Activated CD8-positive, alpha-beta T cell treated with anti-CD3 and anti-CD28 coated beads, Interleukin-2, amount 10 ng/mL, durations not matched to agents 7 days and 5 days (primary cell): ENCODE measurements at regions not wholly inside any gene's neighbourhood (a gene's known extent, or its start where the extent isn't known, plus 50 kb on each side); places are given as distances from the start of the nearest gene placed in this dataset.
A peak's percentile ranks its signal among the peaks of the same experiment; 100 is the strongest.

ENCODE experiments used
- ATAC-seq: fragments of 150-1000 bp; cut with Tn5 transposase; one replicate; pipeline ENCODE4 v1.10.0; 2021; ENCODE audit warnings: moderate library complexity
- CTCF ChIA-PET: fragments of 350-600 bp; sonication (Branson Sonifier 250); formaldehyde crosslinking; loops from one replicate; lab custom pipeline; 2021; ENCODE audit warnings: antibody characterized with exemption; lab: Charles Lee
- POLR2A ChIA-PET: fragments of 350-600 bp; sonication (Branson Sonifier 250); formaldehyde crosslinking; loops from one replicate; lab custom pipeline; 2021; ENCODE audit warnings: antibody characterized with exemption; lab: Charles Lee
- DNase-seq: peaks from one replicate; pipeline ENCODE4 v3.0.0-alpha.2; 2020
- H3K27ac Mint-ChIP-seq: one replicate; pipeline ENCODE4 v1.8.0; 2021; ENCODE audit warnings: mild to moderate bottlenecking, mixed read lengths
- H3K27me3 Mint-ChIP-seq: one replicate; pipeline ENCODE4 v1.8.0; 2021; ENCODE audit warnings: low read depth, mixed read lengths
- H3K36me3 Mint-ChIP-seq: one replicate; pipeline ENCODE4 v1.8.0; 2021; ENCODE audit warnings: low read depth, mixed read lengths
- H3K4me1 Mint-ChIP-seq: one replicate; pipeline ENCODE4 v1.8.0; 2021; ENCODE audit warnings: low read depth, mixed read lengths
- H3K4me3 Mint-ChIP-seq: one replicate; pipeline ENCODE4 v1.8.0; 2021; ENCODE audit warnings: mild to moderate bottlenecking, mixed read lengths
- H3K9me3 Mint-ChIP-seq: one replicate; pipeline ENCODE4 v1.8.0; 2022; ENCODE audit warnings: mixed read lengths; ENCODE audit not compliant: insufficient read depth

DNA sequence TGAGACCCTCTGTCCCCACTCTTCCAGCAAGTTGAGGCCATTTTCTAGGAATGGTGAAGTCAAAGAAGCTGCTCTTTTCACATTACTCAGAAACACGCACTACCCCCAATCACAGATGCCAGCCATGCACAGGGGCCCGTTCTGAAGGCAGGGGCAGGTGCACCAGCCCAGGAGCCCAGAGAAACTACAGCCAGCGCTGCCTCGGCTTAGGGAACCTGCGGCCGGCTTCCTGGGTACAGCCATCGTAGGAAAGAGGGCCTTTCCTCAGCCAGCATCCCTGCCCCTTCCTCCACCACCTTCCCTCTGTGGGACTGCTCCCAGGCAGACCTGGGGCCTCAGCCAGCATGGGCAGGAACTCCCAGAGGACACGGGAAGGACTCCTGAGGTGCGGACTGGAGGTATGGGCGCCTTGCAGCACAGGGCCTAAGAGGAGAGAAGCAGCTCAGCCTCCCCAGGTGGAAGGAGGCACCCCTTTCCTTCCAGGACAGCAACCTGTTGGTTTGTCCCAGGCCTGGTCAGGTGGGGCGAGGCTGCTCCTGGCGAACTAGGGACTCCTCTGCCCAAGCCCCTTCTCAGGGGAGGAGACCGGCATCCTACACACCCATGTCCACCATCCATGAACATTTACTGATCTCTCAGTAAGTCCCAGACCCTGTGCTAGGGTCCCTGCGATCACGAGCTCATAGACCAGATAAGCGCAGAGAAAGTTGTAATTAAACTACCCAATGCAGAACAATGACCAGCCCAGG is 99.0 kb upstream of the ID2 start:
- ChIA-PET POLR2A (interaction anchor here (1.0 to 4.5 kb wide), 2 partner anchors 30 to 99 kb away, joined by 6 to 26 read pairs; partner anchors contain the start of gene ID2), CTCF (no interaction called here)
- no peak for DNase-seq
- peak overlapping the region; percentile 54 for H3K27ac Mint-ChIP-seq
- peaks cover 4% of the 10 kb centered on the region for H3K27me3 Mint-ChIP-seq
- no peak for ATAC-seq
- no peaks in the 10 kb centered on the region for H3K36me3 Mint-ChIP-seq
- no peaks in the 10 kb centered on the region for H3K9me3 Mint-ChIP-seq
- peaks cover 76% of the 10 kb centered on the region for H3K4me1 Mint-ChIP-seq
- peak overlapping the region; percentile 47 for H3K4me3 Mint-ChIP-seq

DNA sequence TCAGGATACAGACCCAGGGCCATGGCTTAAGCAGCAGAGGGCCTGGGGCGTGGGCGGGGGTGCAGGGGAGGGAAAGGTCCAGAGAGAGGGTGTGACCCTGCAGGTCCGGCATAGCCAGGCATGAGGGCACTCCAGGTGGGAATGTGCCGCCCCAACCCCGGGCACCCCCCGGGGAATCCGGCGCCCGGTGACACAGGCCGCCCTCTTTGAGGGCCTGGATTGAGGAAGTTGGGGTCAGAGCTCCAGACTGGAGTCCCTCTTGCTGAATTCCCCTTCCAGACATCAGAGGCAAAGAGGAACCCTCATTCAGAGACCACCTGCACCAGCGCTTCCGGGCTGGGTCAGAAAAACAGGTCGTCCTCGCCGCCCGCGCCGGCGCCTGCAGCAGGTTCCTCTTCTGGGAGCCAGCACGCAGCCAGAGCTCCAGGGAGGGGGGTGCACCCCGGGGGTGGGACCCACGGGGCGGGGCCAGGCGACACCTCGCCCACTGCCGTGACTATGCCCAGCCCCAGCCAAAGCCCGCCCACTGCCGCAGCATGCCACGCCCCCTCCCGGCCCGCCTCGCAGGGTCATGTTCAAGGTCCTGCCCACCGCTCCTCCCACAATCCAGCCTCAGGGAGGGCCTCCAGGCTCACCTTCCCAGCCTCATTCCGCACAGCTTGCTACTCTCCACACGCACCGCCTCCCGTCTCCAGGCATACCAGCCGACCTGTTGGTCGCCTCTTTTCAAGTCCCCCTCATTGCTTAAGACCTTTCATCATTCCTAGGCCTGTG is 98.3 kb upstream of the ID2 start:
- POLR2A ChIA-PET: interaction anchor here (1.0 to 4.5 kb wide), 3 partner anchors 31 to 98 kb away, joined by 3 to 26 read pairs (median 6); partner anchors contain the start of gene ID2
- peak; percentile 88 for DNase-seq
- H3K4me1 Mint-ChIP-seq: peaks cover 78% of the 10 kb centered on the region
- CTCF ChIA-PET: interaction anchor here (1.4 kb wide), 1 partner anchor 246 kb away, joined by 4 read pairs; no protein-coding TSS in a partner anchor
- ATAC-seq: peak; percentile 82
- H3K9me3 Mint-ChIP-seq: no peaks in the 10 kb centered on the region
- no peaks in the 10 kb centered on the region for H3K36me3 Mint-ChIP-seq
- H3K27me3 Mint-ChIP-seq: peaks cover 2% of the 10 kb centered on the region
- H3K27ac Mint-ChIP-seq: peak overlapping the region; percentile 60
- peak overlapping the region; percentile 47 for H3K4me3 Mint-ChIP-seq

GRCh38 chr2:8584174-8585066 is 97.4 kb upstream of the ID2 start:
- CTCF ChIA-PET: interaction anchor here (1.4 kb wide), 1 partner anchor 247 kb away, joined by 4 read pairs; no protein-coding TSS in a partner anchor
- no peak for DNase-seq

DNA sequence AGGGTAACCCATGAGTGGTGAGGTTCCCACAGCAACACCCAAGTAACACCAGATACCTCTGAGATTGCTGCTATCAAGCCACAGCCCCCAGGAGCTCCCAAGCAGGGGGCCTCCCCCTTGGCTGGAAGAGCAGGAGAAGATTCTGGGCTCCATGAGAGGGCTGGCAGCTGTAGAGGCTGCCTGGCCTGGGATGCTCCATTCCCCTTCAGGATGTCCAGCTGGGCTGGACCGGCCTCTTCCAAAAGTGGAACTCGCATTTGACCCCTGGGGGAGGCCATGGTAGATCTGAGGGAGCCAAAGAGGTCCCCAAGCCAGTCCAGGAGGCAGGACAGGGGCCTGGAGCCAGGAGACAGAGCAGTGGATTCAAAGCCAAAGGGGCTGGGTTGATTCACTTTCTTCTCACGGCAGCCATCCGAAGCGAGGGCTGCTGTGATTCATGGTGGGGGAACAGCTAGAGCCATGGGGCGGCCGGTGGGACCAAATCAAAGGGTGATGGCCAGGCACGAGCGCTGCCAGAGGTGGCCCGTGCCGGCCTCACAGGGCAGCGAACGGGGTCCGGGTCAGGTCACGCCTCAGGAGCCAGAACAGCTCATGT is 95.3 kb upstream of the ID2 start:
- DNase-seq: no peak
- ChIA-PET CTCF (interaction anchor here (1.0 to 1.6 kb wide), 4 partner anchors 10 to 98 kb away, joined by 3 read pairs; no protein-coding TSS in a partner anchor), POLR2A (interaction anchor here (0.6 to 4.5 kb wide), 3 partner anchors 95 to 98 kb away, joined by 3 to 26 read pairs (median 4); partner anchors contain the start of gene ID2)
- no peak for ATAC-seq
- Mint-ChIP-seq H3K4me3 (no peak overlapping the region), H3K9me3 (no peaks in the 10 kb centered on the region), H3K4me1 (peaks cover 67% of the 10 kb centered on the region), H3K27me3 (peaks cover 10% of the 10 kb centered on the region), H3K27ac (peak overlapping the region; percentile 58), H3K36me3 (no peaks in the 10 kb centered on the region)

More at GRCh38 chr2:8584174-8585066, 97.4 kb upstream of the ID2 start:
- POLR2A ChIA-PET: interaction anchor here (0.6 to 4.5 kb wide), 3 partner anchors 94 to 840 kb away, joined by 3 to 26 read pairs (median 6); partner anchors contain the start of gene ID2
- ATAC-seq: no peak
- Mint-ChIP-seq H3K27ac (peak overlapping the region; percentile 60), H3K27me3 (peaks cover 5% of the 10 kb centered on the region), H3K4me3 (peak overlapping the region; percentile 34), H3K36me3 (no peaks in the 10 kb centered on the region), H3K9me3 (no peaks in the 10 kb centered on the region), H3K4me1 (peaks cover 83% of the 10 kb centered on the region)

- POLR2A ChIA-PET: interaction anchor here (0.6 to 1.8 kb wide), 2 partner anchors 94 to 95 kb away, joined by 3 to 12 read pairs; partner anchors contain the start of gene ID2
- H3K4me3 Mint-ChIP-seq: no peak overlapping the region
- H3K4me1 Mint-ChIP-seq: peaks cover 61% of the 10 kb centered on the region
- peaks cover 10% of the 10 kb centered on the region for H3K27me3 Mint-ChIP-seq
- CTCF ChIA-PET: no interaction called here
- ATAC-seq (no peak), DNase-seq (no peak)
- peak overlapping the region; percentile 28 for H3K27ac Mint-ChIP-seq
- H3K9me3 Mint-ChIP-seq: no peaks in the 10 kb centered on the region
- no peaks in the 10 kb centered on the region for H3K36me3 Mint-ChIP-seq
Measured at GRCh38 chr2:8587251-8587791, 94.5 kb upstream of the ID2 start.

DNA sequence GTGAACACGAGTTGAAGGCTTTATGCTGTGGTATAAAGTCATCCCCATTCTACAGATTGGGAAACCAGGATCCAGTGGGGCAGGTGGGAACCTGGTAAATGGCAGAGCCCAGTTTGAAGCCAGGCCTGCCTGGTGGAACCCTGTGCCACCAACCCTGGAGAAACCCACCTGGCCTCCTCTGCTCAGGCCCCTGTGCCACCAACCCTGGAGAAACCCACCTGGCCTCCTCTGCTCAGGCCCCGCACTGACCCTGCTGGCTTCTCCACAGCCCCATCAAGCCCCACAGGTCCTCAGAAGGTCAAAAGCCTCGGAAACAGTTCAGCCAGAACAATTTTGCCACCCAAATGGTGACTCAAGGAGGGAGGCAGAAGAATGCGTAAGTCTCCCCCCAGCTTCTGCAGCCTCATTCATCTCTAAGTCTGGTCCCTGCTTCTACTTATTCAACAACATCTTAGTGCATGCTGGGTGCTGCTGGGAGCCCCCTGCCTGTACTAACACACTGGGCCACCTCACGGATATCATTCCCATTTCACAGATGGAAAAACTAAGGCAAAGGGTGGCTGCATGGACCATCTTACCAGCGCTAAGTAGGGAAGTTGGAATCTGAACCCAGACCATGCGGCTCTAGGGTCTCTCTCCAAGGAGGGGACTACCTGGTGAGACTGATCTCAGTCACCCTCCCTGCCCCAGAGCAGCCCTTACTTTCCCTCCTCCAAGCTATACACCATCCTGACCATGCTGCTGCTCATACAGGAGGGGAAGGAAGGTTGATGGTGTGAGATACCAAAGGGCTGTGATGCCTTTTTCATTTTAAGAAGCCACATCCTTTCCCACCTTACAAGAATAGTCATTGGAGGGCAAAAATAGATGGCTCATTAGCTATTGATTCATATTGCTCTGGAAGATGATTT is 93.7 kb upstream of the ID2 start:
- H3K27ac Mint-ChIP-seq: peak overlapping the region; percentile 58
- ChIA-PET POLR2A (interaction anchor here (0.7 to 1.8 kb wide), 2 partner anchors 43 to 94 kb away, joined by 4 to 12 read pairs; partner anchors contain the start of gene ID2), CTCF (no interaction called here)
- DNase-seq (peak; percentile 47), ATAC-seq (peak; percentile 62)
- no peaks in the 10 kb centered on the region for H3K9me3 Mint-ChIP-seq
- H3K4me1 Mint-ChIP-seq: peaks cover 52% of the 10 kb centered on the region
- H3K27me3 Mint-ChIP-seq: peaks cover 10% of the 10 kb centered on the region
- no peaks in the 10 kb centered on the region for H3K36me3 Mint-ChIP-seq
- H3K4me3 Mint-ChIP-seq: peak overlapping the region; percentile 43

DNA sequence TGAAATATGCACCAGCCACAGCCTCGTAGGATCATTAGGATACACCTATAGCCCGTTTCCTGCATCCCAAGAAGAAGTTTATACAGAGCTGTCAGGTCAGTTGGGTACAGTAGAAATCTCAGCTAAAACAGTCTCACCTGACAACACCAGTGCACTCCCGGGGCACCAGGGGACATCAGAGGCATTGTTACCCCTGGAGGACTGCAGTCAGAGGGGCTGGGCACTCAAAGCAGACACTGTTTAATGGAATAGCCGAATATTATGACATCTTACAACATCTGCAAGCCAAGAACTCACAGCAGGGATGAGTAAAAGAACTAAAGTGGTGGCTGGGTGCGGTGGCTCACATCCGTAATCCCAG is 93.0 kb upstream of the ID2 start:
- peak overlapping the region; percentile 43 for H3K4me3 Mint-ChIP-seq
- POLR2A ChIA-PET: interaction anchor here (1.8 kb wide), 1 partner anchor 94 kb away, joined by 12 read pairs; the partner anchor contains the start of gene ID2
- peaks cover 52% of the 10 kb centered on the region for H3K4me1 Mint-ChIP-seq
- no peaks in the 10 kb centered on the region for H3K9me3 Mint-ChIP-seq
- no peaks in the 10 kb centered on the region for H3K36me3 Mint-ChIP-seq
- H3K27ac Mint-ChIP-seq: peak overlapping the region; percentile 58
- CTCF ChIA-PET: no interaction called here
- ATAC-seq (peak; percentile 10), DNase-seq (no peak)
- H3K27me3 Mint-ChIP-seq: peaks cover 13% of the 10 kb centered on the region

DNA sequence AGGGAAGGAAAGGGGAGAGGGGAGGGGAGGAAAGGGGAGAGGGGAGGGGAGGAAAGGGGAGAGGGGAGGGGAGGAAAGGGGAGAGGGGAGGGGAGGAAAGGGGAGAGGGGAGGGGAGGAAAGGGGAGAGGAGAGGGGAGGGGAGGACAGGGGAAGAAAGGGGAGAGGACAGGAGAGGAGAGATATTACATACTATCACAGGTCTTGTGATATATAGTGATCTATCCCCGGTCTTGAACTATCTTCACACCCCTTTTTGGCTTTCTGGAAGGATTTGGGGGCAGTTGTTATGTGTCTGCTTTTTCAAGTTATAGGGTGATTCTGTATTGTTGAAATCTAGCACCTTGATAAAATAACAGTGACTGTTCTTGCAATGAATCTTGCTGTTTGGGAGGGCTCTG is 92.1 kb upstream of the ID2 start:
- Mint-ChIP-seq H3K36me3 (no peaks in the 10 kb centered on the region), H3K4me1 (peaks cover 48% of the 10 kb centered on the region), H3K27ac (no peak overlapping the region), H3K9me3 (no peaks in the 10 kb centered on the region), H3K4me3 (no peak overlapping the region), H3K27me3 (peaks cover 15% of the 10 kb centered on the region)
- ChIA-PET CTCF (interaction anchor here (0.6 kb wide), 1 partner anchor 70 kb away, joined by 5 read pairs; no protein-coding TSS in a partner anchor), POLR2A (no interaction called here)
- ATAC-seq: no peak
- no peak for DNase-seq

DNA sequence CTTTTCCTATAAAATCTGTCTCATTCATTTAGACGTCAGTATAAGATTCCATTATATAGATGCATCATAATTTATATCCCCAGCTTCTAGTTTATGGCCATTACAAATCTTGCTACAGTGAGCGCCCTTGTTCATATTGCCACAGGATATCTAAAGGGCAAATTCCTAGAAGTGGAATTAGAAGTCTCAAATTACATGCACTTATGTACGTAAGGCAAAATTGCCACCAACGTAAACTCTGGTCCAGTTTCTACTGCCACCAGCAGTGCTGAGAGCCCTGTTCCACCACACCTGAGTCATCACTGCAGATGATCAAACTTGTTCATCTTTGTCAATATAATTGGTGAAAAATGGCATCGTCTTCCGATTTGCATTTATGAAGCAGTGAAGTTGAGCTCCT is 90.9 kb upstream of the ID2 start:
- H3K4me1 Mint-ChIP-seq: peaks cover 37% of the 10 kb centered on the region
- ChIA-PET CTCF (no interaction called here), POLR2A (no interaction called here)
- ATAC-seq (no peak), DNase-seq (no peak)
- H3K36me3 Mint-ChIP-seq: no peaks in the 10 kb centered on the region
- no peaks in the 10 kb centered on the region for H3K9me3 Mint-ChIP-seq
- H3K27me3 Mint-ChIP-seq: peaks cover 15% of the 10 kb centered on the region
- H3K27ac Mint-ChIP-seq: no peak overlapping the region
- H3K4me3 Mint-ChIP-seq: no peak overlapping the region

- peaks cover 15% of the 10 kb centered on the region for H3K27me3 Mint-ChIP-seq
- H3K4me1 Mint-ChIP-seq: peaks cover 20% of the 10 kb centered on the region
- H3K36me3 Mint-ChIP-seq: no peaks in the 10 kb centered on the region
- H3K9me3 Mint-ChIP-seq: no peaks in the 10 kb centered on the region
- DNase-seq (no peak), ATAC-seq (no peak)
- H3K4me3 Mint-ChIP-seq: no peak overlapping the region
- ChIA-PET POLR2A (no interaction called here), CTCF (interaction anchor here (1.8 kb wide), 1 partner anchor 13 kb away, joined by 6 read pairs; no protein-coding TSS in a partner anchor)
- H3K27ac Mint-ChIP-seq: no peak overlapping the region
Measured at GRCh38 chr2:8592736-8593135, 89.1 kb upstream of the ID2 start.
